ENCODE measurements at regions not wholly inside any gene's neighbourhood (a gene's known extent, or its start where the extent isn't known, plus 50 kb on each side); places are given as distances from the start of the nearest gene placed in this dataset.

- Histone ChIP-seq H3K4me3 (ENCODE audit: low read length) (no peak overlapping the region), H3K36me3 (ENCODE audit: control insufficient read depth, insufficient read depth, low read length) (no peaks in the 10 kb centered on the region), H3K9me3 (ENCODE audit: control insufficient read depth, insufficient read depth, low read length) (peaks cover 4% of the 10 kb centered on the region; the same call in 1 of the 2 replicates), H3K27me3 (ENCODE audit: control insufficient read depth, insufficient read depth, low read length) (no peaks in the 10 kb centered on the region), H3K27ac (ENCODE audit: low read length) (no peak overlapping the region), H3K4me1 (ENCODE audit: control insufficient read depth, insufficient read depth, low read length) (peaks cover 3% of the 10 kb centered on the region; the same call in 1 of the 2 replicates)
- WGBS (ENCODE audit: insufficient coverage, insufficient read length), result no CpG with 5 or more reads among the region's 11 CpGs
- no peak for DNase-seq (ENCODE audit: low read depth, low spot score)
Observed at GRCh38 chr3:71858503-71859122, 73.7 kb upstream of the PROK2 start.

- no peaks in the 10 kb centered on the region for H3K36me3 ChIP-seq (ENCODE audit: control insufficient read depth, insufficient read depth, low read length)
- H3K27me3 ChIP-seq (ENCODE audit: control insufficient read depth, insufficient read depth, low read length), result no peaks in the 10 kb centered on the region
- H3K4me3 ChIP-seq (ENCODE audit: low read length), result no peak overlapping the region
- peaks cover 4% of the 10 kb centered on the region; the same call in 1 of the 2 replicates for H3K9me3 ChIP-seq (ENCODE audit: control insufficient read depth, insufficient read depth, low read length)
- no peak for DNase-seq (ENCODE audit: low read depth, low spot score)
- no peak overlapping the region for H3K27ac ChIP-seq (ENCODE audit: low read length)
- 0 out of 2 replicates have a peak, but pooled peaks cover 3% of the 10 kb centered on the region for H3K4me1 ChIP-seq (ENCODE audit: control insufficient read depth, insufficient read depth, low read length)
- no CpG with 5 or more reads among the region's 3 CpGs for WGBS (ENCODE audit: insufficient coverage, insufficient read length)
Observed at GRCh38 chr3:71857956-71858355, 73.0 kb upstream of the PROK2 start.

- DNase-seq (ENCODE audit: low read depth, low spot score), result no peak
- Histone ChIP-seq H3K4me1 (ENCODE audit: control insufficient read depth, insufficient read depth, low read length) (0 out of 2 replicates have a peak, but pooled peaks cover 3% of the 10 kb centered on the region), H3K9me3 (ENCODE audit: control insufficient read depth, insufficient read depth, low read length) (no peaks in the 10 kb centered on the region), H3K27me3 (ENCODE audit: control insufficient read depth, insufficient read depth, low read length) (no peaks in the 10 kb centered on the region), H3K4me3 (ENCODE audit: low read length) (no peak overlapping the region), H3K27ac (ENCODE audit: low read length) (no peak overlapping the region), H3K36me3 (ENCODE audit: control insufficient read depth, insufficient read depth, low read length) (no peaks in the 10 kb centered on the region)
- no CpG with 5 or more reads among the region's 4 CpGs for WGBS (ENCODE audit: insufficient coverage, insufficient read length)
Observed at GRCh38 chr3:71854706-71855105, 69.8 kb upstream of the PROK2 start.

GRCh38 chr3:71854096-71854495 lies 69.1 kb upstream of the PROK2 start:
- H3K27ac ChIP-seq (ENCODE audit: low read length), result no peak overlapping the region
- 0 out of 2 replicates have a peak, but pooled peaks cover 3% of the 10 kb centered on the region for H3K4me1 ChIP-seq (ENCODE audit: control insufficient read depth, insufficient read depth, low read length)
- DNase-seq (ENCODE audit: low read depth, low spot score), result no peak
- WGBS (ENCODE audit: insufficient coverage, insufficient read length), result no CpG with 5 or more reads among the region's 5 CpGs
- H3K27me3 ChIP-seq (ENCODE audit: control insufficient read depth, insufficient read depth, low read length), result no peaks in the 10 kb centered on the region
- H3K9me3 ChIP-seq (ENCODE audit: control insufficient read depth, insufficient read depth, low read length), result no peaks in the 10 kb centered on the region
- H3K36me3 ChIP-seq (ENCODE audit: control insufficient read depth, insufficient read depth, low read length), result no peaks in the 10 kb centered on the region
- no peak overlapping the region for H3K4me3 ChIP-seq (ENCODE audit: low read length)

- Histone ChIP-seq H3K9me3 (ENCODE audit: control insufficient read depth, insufficient read depth, low read length) (no peaks in the 10 kb centered on the region), H3K36me3 (ENCODE audit: control insufficient read depth, insufficient read depth, low read length) (no peaks in the 10 kb centered on the region), H3K27me3 (ENCODE audit: control insufficient read depth, insufficient read depth, low read length) (no peaks in the 10 kb centered on the region), H3K4me3 (ENCODE audit: low read length) (no peak overlapping the region), H3K4me1 (ENCODE audit: control insufficient read depth, insufficient read depth, low read length) (no peaks in the 10 kb centered on the region), H3K27ac (ENCODE audit: low read length) (no peak overlapping the region)
- no peak for DNase-seq (ENCODE audit: low read depth, low spot score)
- WGBS (ENCODE audit: insufficient coverage, insufficient read length), result no CpG with 5 or more reads among the region's 3 CpGs
Observed at GRCh38 chr3:71851878-71852277, 66.9 kb upstream of the PROK2 start.

GRCh38 chr3:71850654-71851053 lies 65.7 kb upstream of the PROK2 start:
- Histone ChIP-seq H3K36me3 (ENCODE audit: control insufficient read depth, insufficient read depth, low read length) (no peaks in the 10 kb centered on the region), H3K4me1 (ENCODE audit: control insufficient read depth, insufficient read depth, low read length) (no peaks in the 10 kb centered on the region), H3K27ac (ENCODE audit: low read length) (no peak overlapping the region), H3K27me3 (ENCODE audit: control insufficient read depth, insufficient read depth, low read length) (no peaks in the 10 kb centered on the region), H3K9me3 (ENCODE audit: control insufficient read depth, insufficient read depth, low read length) (no peaks in the 10 kb centered on the region), H3K4me3 (ENCODE audit: low read length) (no peak overlapping the region)
- WGBS (ENCODE audit: insufficient coverage, insufficient read length), result no CpG with 5 or more reads among the region's 1 CpG
- DNase-seq (ENCODE audit: low read depth, low spot score), result no peak

GRCh38 chr3:71849681-71850080 lies 64.7 kb upstream of the PROK2 start:
- no peaks in the 10 kb centered on the region for H3K27me3 ChIP-seq (ENCODE audit: control insufficient read depth, insufficient read depth, low read length)
- no peak for DNase-seq (ENCODE audit: low read depth, low spot score)
- H3K36me3 ChIP-seq (ENCODE audit: control insufficient read depth, insufficient read depth, low read length), result no peaks in the 10 kb centered on the region
- H3K4me3 ChIP-seq (ENCODE audit: low read length), result no peak overlapping the region
- no peaks in the 10 kb centered on the region for H3K4me1 ChIP-seq (ENCODE audit: control insufficient read depth, insufficient read depth, low read length)
- no peaks in the 10 kb centered on the region for H3K9me3 ChIP-seq (ENCODE audit: control insufficient read depth, insufficient read depth, low read length)
- no peak overlapping the region for H3K27ac ChIP-seq (ENCODE audit: low read length)

DNA sequence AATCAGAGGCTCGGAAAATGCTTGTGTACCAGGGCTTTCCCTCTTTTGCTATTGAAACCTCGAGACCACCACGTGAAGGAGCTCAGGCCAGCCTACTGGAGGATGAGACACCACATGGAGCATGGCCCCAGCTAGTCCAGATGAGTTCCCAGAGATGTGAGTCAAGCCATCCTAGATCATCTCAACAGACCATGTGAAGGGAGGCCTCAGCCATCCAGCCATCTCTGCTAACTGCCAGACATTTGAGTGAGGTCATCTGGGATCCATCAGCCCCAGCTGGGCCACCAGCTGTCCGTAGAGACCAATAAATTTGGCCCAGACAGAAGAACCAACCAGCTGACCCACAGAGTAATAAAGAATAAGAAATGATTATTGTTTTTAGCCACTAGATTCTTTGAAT lies 62.8 kb upstream of the PROK2 start:
- no CpG with 5 or more reads among the region's 4 CpGs for WGBS (ENCODE audit: insufficient coverage, insufficient read length)
- Histone ChIP-seq H3K4me1 (ENCODE audit: control insufficient read depth, insufficient read depth, low read length) (no peaks in the 10 kb centered on the region), H3K27ac (ENCODE audit: low read length) (no peak overlapping the region), H3K27me3 (ENCODE audit: control insufficient read depth, insufficient read depth, low read length) (no peaks in the 10 kb centered on the region), H3K4me3 (ENCODE audit: low read length) (no peak overlapping the region), H3K9me3 (ENCODE audit: control insufficient read depth, insufficient read depth, low read length) (no peaks in the 10 kb centered on the region), H3K36me3 (ENCODE audit: control insufficient read depth, insufficient read depth, low read length) (no peaks in the 10 kb centered on the region)
- no peak for DNase-seq (ENCODE audit: low read depth, low spot score)

DNA sequence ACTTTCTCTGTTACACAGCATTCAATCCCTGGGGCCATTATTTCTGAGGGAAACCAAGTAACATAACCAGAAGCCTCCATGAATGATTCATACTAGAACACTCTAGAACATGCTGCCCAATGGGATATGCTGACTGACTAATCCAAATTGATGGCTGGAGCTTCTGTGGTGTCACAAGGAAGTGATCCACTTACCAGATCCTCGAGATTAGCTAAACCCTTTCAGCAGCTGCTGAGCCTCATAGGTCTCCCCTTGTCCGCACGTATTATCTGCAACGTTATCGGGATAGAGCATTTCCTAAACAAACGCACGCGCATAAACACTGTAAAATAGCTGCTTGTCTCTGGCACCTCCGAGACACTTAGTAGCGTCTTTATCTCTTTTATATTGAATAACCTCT lies 61.2 kb upstream of the PROK2 start:
- Histone ChIP-seq H3K27me3 (ENCODE audit: control insufficient read depth, insufficient read depth, low read length) (no peaks in the 10 kb centered on the region), H3K4me3 (ENCODE audit: low read length) (no peak overlapping the region), H3K27ac (ENCODE audit: low read length) (no peak overlapping the region), H3K4me1 (ENCODE audit: control insufficient read depth, insufficient read depth, low read length) (no peaks in the 10 kb centered on the region), H3K36me3 (ENCODE audit: control insufficient read depth, insufficient read depth, low read length) (no peaks in the 10 kb centered on the region), H3K9me3 (ENCODE audit: control insufficient read depth, insufficient read depth, low read length) (no peaks in the 10 kb centered on the region)
- DNase-seq (ENCODE audit: low read depth, low spot score), result no peak
- WGBS (ENCODE audit: insufficient coverage, insufficient read length), result no CpG with 5 or more reads among the region's 10 CpGs

DNA sequence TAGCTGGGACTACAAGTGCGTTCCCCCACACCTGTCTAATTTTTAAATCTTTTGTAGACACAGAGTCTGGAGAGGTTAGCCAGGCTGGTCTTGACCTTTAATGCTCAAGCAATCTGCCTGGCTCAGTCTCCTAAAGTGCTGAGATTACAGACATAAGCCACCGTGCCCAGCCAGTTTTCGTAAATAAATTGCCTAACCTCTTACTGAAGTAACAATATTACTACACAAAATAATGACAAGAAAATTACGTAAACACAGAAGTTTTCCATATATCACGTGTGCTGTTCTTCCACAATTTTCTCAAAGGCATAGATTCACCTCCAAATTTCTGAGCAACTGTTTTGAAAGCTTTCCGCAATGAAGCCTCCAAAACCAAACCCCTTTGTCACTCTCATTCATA lies 58.1 kb upstream of the PROK2 start:
- Histone ChIP-seq H3K4me1 (ENCODE audit: control insufficient read depth, insufficient read depth, low read length) (no peaks in the 10 kb centered on the region), H3K27ac (ENCODE audit: low read length) (no peak overlapping the region), H3K27me3 (ENCODE audit: control insufficient read depth, insufficient read depth, low read length) (no peaks in the 10 kb centered on the region), H3K4me3 (ENCODE audit: low read length) (no peak overlapping the region), H3K9me3 (ENCODE audit: control insufficient read depth, insufficient read depth, low read length) (no peaks in the 10 kb centered on the region), H3K36me3 (ENCODE audit: control insufficient read depth, insufficient read depth, low read length) (no peaks in the 10 kb centered on the region)
- DNase-seq (ENCODE audit: low read depth, low spot score), result no peak
- no CpG with 5 or more reads among the region's 6 CpGs for WGBS (ENCODE audit: insufficient coverage, insufficient read length)

DNA sequence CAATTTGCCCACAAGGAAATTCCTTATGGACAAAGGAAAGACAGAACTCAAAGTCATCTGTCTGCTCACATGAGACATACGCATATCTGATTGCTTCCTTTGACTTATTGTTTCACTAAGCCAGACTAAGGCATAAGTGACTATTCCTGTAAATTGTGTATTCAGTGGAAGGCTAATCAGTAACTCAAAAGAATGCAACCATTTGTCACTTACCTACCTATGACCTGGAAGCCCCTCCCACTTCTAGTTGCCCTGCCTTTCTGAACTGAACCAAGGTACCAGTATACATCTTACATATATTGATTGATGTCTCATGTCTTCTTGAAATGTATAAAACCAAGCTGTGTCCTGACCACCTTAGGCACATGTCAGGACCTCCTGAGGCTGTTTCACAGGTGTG lies 53.5 kb upstream of the PROK2 start:
- no peaks in the 10 kb centered on the region for H3K36me3 ChIP-seq (ENCODE audit: control insufficient read depth, insufficient read depth, low read length)
- DNase-seq (ENCODE audit: low read depth, low spot score), result no peak
- no peak overlapping the region for H3K4me3 ChIP-seq (ENCODE audit: low read length)
- H3K27ac ChIP-seq (ENCODE audit: low read length), result no peak overlapping the region
- H3K4me1 ChIP-seq (ENCODE audit: control insufficient read depth, insufficient read depth, low read length), result no peaks in the 10 kb centered on the region
- no peaks in the 10 kb centered on the region for H3K27me3 ChIP-seq (ENCODE audit: control insufficient read depth, insufficient read depth, low read length)
- no peaks in the 10 kb centered on the region for H3K9me3 ChIP-seq (ENCODE audit: control insufficient read depth, insufficient read depth, low read length)
- no CpG with 5 or more reads among the region's 1 CpG for WGBS (ENCODE audit: insufficient coverage, insufficient read length)

Measured in iPS DF 6.9 (cell line).